GM13976 (cell line): ENCODE measurements at regions not wholly inside any gene's neighbourhood (a gene's known extent, or its start where the extent isn't known, plus 50 kb on each side); places are given as distances from the start of the nearest gene placed in this dataset.

Experiments
- DNase-seq: peaks from one replicate; pipeline ENCODE4 v3.0.0; 2012; ENCODE audit warnings: low spot score
- CTCF ChIP-seq: IDR thresholded peaks from 2 replicates; pipeline ENCODE4 v1.5.1; 2012; ENCODE audit warnings: borderline replicate concordance, mild to moderate bottlenecking; ENCODE audit not compliant: insufficient read depth; ENCODE audit errors: extremely low read depth, missing control alignments, control extremely low read depth
- in situ Hi-C: fragments of 300-500 bp; cut with MboI; formaldehyde crosslinking; loops from one replicate; pipeline ENCODE4 v1.12.0; 2022; ENCODE audit warnings: low sequenced_read_pairs, mixed read lengths, inconsistent platforms; ENCODE audit not compliant: unreplicated experiment

- no peak for TF ChIP-seq CTCF
- in situ Hi-C loops = no loop called here
- no peak for DNase-seq
Observed at GRCh38 chr15:101570241-101570640, 80.7 kb upstream of the PCSK6 start.

- DNase-seq = no peak
- no peak for TF ChIP-seq CTCF
Observed at GRCh38 chr15:101568821-101569555, 79.5 kb upstream of the PCSK6 start.

GRCh38 chr15:101568309-101568708, 78.8 kb upstream of the PCSK6 start:
- no peak for TF ChIP-seq CTCF
- DNase-seq = no peak
- in situ Hi-C loops = no loop called here

More at GRCh38 chr15:101568821-101569555, 79.5 kb upstream of the PCSK6 start:
- in situ Hi-C loops = no loop called here

- TF ChIP-seq CTCF = no peak
- DNase-seq = no peak
- in situ Hi-C loops = no loop called here
Observed at GRCh38 chr15:101566748-101567488, 77.4 kb upstream of the PCSK6 start.

GRCh38 chr15:101565377-101565776, 75.9 kb upstream of the PCSK6 start:
- no peak for DNase-seq
- no peak for TF ChIP-seq CTCF
- in situ Hi-C loops = no loop called here

GRCh38 chr15:101563176-101563796, 73.8 kb upstream of the PCSK6 start:
- TF ChIP-seq CTCF = no peak
- in situ Hi-C loops = no loop called here
- no peak for DNase-seq
